Trophoblast cell (in vitro differentiated cells and primary cell): ENCODE measurements at regions not wholly inside any gene's neighbourhood (a gene's known extent, or its start where the extent isn't known, plus 50 kb on each side); places are given as distances from the start of the nearest gene placed in this dataset.

Source experiments
- DNase-seq, 2 donors: peaks; one replicate each; pipeline ENCODE4 v3.0.0-alpha.2; 2016
- H2AFZ ChIP-seq: 2 replicates; pipeline ENCODE4 v1.6.1; 2013; ENCODE audit warnings: low read length, moderate library complexity, mild to moderate bottlenecking; ENCODE audit not compliant: insufficient read depth, poor library complexity
- H2AK5ac ChIP-seq: 2 replicates; pipeline ENCODE4 v1.6.1; 2013; ENCODE audit warnings: mild to moderate bottlenecking, low read length
- H2BK120ac ChIP-seq: 2 replicates; pipeline ENCODE4 v1.6.1; 2013; ENCODE audit warnings: low read length, mild to moderate bottlenecking, moderate library complexity; ENCODE audit not compliant: insufficient read depth, poor library complexity
- H2BK12ac ChIP-seq: 2 replicates; pipeline ENCODE4 v1.6.1; 2013; ENCODE audit warnings: mild to moderate bottlenecking, low read length, moderate library complexity
- H2BK5ac ChIP-seq: 2 replicates; pipeline ENCODE4 v1.6.1; 2013; ENCODE audit warnings: low read length, low read depth, moderate library complexity, mild to moderate bottlenecking; ENCODE audit not compliant: poor library complexity
- H3K14ac ChIP-seq: 2 replicates; pipeline ENCODE4 v1.6.1; 2013; ENCODE audit warnings: mild to moderate bottlenecking, low read length
- H3K18ac ChIP-seq: 2 replicates; pipeline ENCODE4 v1.6.1; 2013; ENCODE audit warnings: mild to moderate bottlenecking, low read length
- H3K23ac ChIP-seq: 2 replicates; pipeline ENCODE4 v1.6.1; 2013; ENCODE audit warnings: low read length
- H3K27ac ChIP-seq: 2 replicates; pipeline ENCODE4 v1.5.1; 2013; ENCODE audit warnings: low read depth, mild to moderate bottlenecking, inconsistent platforms, low read length, moderate library complexity
- H3K27me3 ChIP-seq: 2 replicates; pipeline ENCODE4 v1.6.1; 2013; ENCODE audit warnings: inconsistent platforms, mild to moderate bottlenecking, low read length, moderate library complexity; ENCODE audit not compliant: insufficient read depth
- H3K36me3 ChIP-seq, 2 experiments: 1 replicate in 1 of 2; 2 replicates in 1 of 2; pipeline ENCODE4 v1.6.1; 2013; ENCODE audit warnings: low read length in 2 of 2, mild to moderate bottlenecking in 2 of 2, moderate library complexity in 1 of 2; ENCODE audit not compliant: insufficient read depth in 2 of 2, control insufficient read depth in 1 of 2
- H3K4ac ChIP-seq: 2 replicates; pipeline ENCODE4 v1.6.1; 2013; ENCODE audit warnings: low read depth, mild to moderate bottlenecking, low read length, moderate library complexity
- H3K4me1 ChIP-seq, 2 experiments: 1 replicate in 1 of 2; 2 replicates in 1 of 2; pipeline ENCODE4 v1.6.1; 2013; ENCODE audit warnings: low read length in 2 of 2, mild to moderate bottlenecking in 2 of 2, moderate library complexity in 1 of 2; ENCODE audit not compliant: insufficient read depth in 2 of 2, control insufficient read depth in 1 of 2
- H3K4me2 ChIP-seq: 2 replicates; pipeline ENCODE4 v1.6.1; 2013; ENCODE audit warnings: inconsistent platforms, mild to moderate bottlenecking, low read length, moderate library complexity
- H3K4me3 ChIP-seq: 2 replicates; pipeline ENCODE4 v1.5.1; 2013; ENCODE audit warnings: mild to moderate bottlenecking, low read depth, low read length, inconsistent platforms
- H3K79me1 ChIP-seq: one replicate; pipeline ENCODE4 v1.6.1; 2013; ENCODE audit warnings: low read length
- H3K79me2 ChIP-seq: 2 replicates; pipeline ENCODE4 v1.6.1; 2013; ENCODE audit warnings: low read length, mild to moderate bottlenecking; ENCODE audit not compliant: control insufficient read depth, insufficient read depth, poor library complexity
- H3K9ac ChIP-seq: 2 replicates; pipeline ENCODE4 v1.6.1; 2013; ENCODE audit warnings: mild to moderate bottlenecking, low read length
- H3K9me3 ChIP-seq: 2 replicates; pipeline ENCODE4 v1.6.1; 2013; ENCODE audit warnings: low read depth, mild to moderate bottlenecking, control low read depth, inconsistent platforms, low read length; ENCODE audit not compliant: insufficient read depth
- H4K12ac ChIP-seq: 2 replicates; pipeline ENCODE4 v1.6.1; 2013; ENCODE audit warnings: low read depth, mild to moderate bottlenecking, low read length, moderate library complexity
- H4K8ac ChIP-seq: 2 replicates; pipeline ENCODE4 v1.6.1; 2013; ENCODE audit warnings: low read depth, mild to moderate bottlenecking, low read length, moderate library complexity
- H4K91ac ChIP-seq: one replicate; pipeline ENCODE4 v1.6.1; 2013; ENCODE audit warnings: low read depth, mild to moderate bottlenecking, low read length, moderate library complexity
- WGBS: extraction: QIAGEN DNeasy Blood & Tissue Kit; methylation state at CpG from one replicate; pipeline ENCODE4 v1.1.7; 2013; ENCODE audit warnings: missing lambda C conversion rate; ENCODE audit not compliant: insufficient read length, insufficient coverage; ENCODE audit errors: extremely low coverage; 5-methylcytosine and 5-hydroxymethylcytosine counted together

DNA sequence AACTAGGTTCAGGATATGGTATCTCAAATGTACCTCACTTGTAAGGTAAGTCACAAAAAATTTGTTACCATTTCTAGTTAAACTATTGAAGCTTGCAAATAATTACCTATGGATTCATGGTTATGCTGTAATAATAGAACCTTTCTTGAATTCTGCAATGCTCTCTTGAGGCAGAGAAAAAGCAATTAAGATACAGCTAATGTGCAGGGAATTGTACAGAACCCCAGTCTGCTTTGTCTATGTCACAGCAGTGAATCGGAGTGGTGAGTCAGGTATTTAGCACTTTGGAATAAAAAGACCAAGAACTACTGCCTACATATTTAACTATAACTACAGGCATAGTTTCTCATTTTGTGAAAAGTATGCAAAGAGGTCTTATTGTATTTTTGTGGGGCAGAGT lies 228.7 kb upstream of the GOT2 start:
- Histone ChIP-seq H4K12ac (no peak overlapping the region), H3K79me1 (no peaks in the 10 kb centered on the region), H2BK5ac (no peak overlapping the region), H3K27ac (no peak overlapping the region), H2BK12ac (no peak overlapping the region), H3K9me3 (no peaks in the 10 kb centered on the region), H3K79me2 (no peaks in the 10 kb centered on the region), H3K36me3 (no peaks in the 10 kb centered on the region), H3K27me3 (no peaks in the 10 kb centered on the region), H2AK5ac (no peak overlapping the region), H4K91ac (no peak overlapping the region), H3K4me1 (no peaks in the 10 kb centered on the region), H3K14ac (no peak overlapping the region), H3K23ac (no peak overlapping the region), H3K4me2 (no peak overlapping the region), H3K4me3 (no peak overlapping the region), H2BK120ac (no peak overlapping the region), H3K18ac (no peak overlapping the region), H4K8ac (no peak overlapping the region), H2AFZ (no peak overlapping the region), H3K9ac (no peak overlapping the region), H3K4ac (no peak overlapping the region)
- DNase-seq, result no peak
- no CpG with 5 or more reads among the region's 1 CpG for WGBS

DNA sequence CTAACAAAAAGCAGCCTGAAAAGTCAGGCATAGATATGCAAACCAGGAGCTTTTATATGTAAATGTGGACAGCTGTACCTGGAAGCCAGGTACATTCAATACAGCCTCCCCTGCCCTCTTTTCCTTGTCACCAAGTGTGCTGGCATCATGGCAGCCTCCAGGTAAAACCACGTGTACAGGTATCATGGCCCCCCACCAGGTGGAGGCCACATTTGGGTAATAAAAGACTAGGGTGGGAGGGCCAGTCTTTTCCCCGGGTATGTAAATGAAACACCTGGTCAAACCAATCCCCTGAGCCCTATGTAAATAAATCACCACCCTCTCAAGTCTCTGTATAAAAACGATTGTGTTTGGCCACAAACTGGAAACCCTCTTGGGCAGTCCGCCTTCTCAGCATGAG lies 226.4 kb upstream of the GOT2 start:
- H3K4me1 ChIP-seq, result no peaks in the 10 kb centered on the region
- no peak overlapping the region for H3K23ac ChIP-seq
- H4K91ac ChIP-seq, result no peak overlapping the region
- no peak overlapping the region for H2BK120ac ChIP-seq
- no peaks in the 10 kb centered on the region for H3K27me3 ChIP-seq
- H3K9me3 ChIP-seq, result no peaks in the 10 kb centered on the region
- H2AFZ ChIP-seq, result no peak overlapping the region
- no peak for DNase-seq
- no peak overlapping the region for H4K8ac ChIP-seq
- no peak overlapping the region for H3K4me3 ChIP-seq
- H3K79me2 ChIP-seq, result no peaks in the 10 kb centered on the region
- no peak overlapping the region for H4K12ac ChIP-seq
- H3K18ac ChIP-seq, result no peak overlapping the region
- H3K4ac ChIP-seq, result no peak overlapping the region
- H2BK12ac ChIP-seq, result no peak overlapping the region
- H3K4me2 ChIP-seq, result no peak overlapping the region
- no peaks in the 10 kb centered on the region for H3K79me1 ChIP-seq
- no peak overlapping the region for H3K9ac ChIP-seq
- H3K27ac ChIP-seq, result no peak overlapping the region
- WGBS, result no CpG with 5 or more reads among the region's 4 CpGs
- no peak overlapping the region for H2AK5ac ChIP-seq
- H3K36me3 ChIP-seq, result no peaks in the 10 kb centered on the region
- H3K14ac ChIP-seq, result no peak overlapping the region
- no peak overlapping the region for H2BK5ac ChIP-seq

DNA sequence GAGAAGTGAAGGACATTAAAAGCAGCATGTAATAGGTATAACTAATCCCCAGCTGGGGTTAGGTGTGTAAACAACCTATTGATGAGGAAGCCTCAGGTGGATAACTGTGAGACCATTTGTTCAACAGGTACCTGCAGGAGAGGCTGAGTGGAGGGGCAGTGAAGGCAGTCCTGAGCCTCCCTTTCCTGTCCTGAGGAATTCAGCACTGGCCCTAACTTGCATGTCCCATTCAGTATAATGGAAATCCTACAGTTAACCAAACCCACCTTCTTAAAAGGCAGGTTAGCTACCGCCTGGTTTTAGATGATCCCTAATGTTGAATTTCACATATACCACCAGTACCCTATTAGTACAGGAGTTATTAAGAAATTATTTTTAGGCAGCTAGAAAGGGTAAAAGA lies 225.9 kb upstream of the GOT2 start:
- Histone ChIP-seq H4K8ac (no peak overlapping the region), H3K9ac (no peak overlapping the region), H3K79me1 (no peaks in the 10 kb centered on the region), H3K14ac (no peak overlapping the region), H4K91ac (no peak overlapping the region), H3K4ac (no peak overlapping the region), H3K79me2 (no peaks in the 10 kb centered on the region), H4K12ac (no peak overlapping the region), H2BK5ac (no peak overlapping the region), H2AFZ (no peak overlapping the region), H2BK120ac (no peak overlapping the region), H3K36me3 (no peaks in the 10 kb centered on the region), H2BK12ac (no peak overlapping the region), H3K4me3 (no peak overlapping the region), H2AK5ac (no peak overlapping the region), H3K9me3 (no peaks in the 10 kb centered on the region), H3K23ac (no peak overlapping the region), H3K27me3 (no peaks in the 10 kb centered on the region), H3K4me1 (no peaks in the 10 kb centered on the region), H3K4me2 (no peak overlapping the region), H3K27ac (no peak overlapping the region), H3K18ac (no peak overlapping the region)
- DNase-seq, result no peak
- WGBS, result no CpG with 5 or more reads among the region's 1 CpG

DNA sequence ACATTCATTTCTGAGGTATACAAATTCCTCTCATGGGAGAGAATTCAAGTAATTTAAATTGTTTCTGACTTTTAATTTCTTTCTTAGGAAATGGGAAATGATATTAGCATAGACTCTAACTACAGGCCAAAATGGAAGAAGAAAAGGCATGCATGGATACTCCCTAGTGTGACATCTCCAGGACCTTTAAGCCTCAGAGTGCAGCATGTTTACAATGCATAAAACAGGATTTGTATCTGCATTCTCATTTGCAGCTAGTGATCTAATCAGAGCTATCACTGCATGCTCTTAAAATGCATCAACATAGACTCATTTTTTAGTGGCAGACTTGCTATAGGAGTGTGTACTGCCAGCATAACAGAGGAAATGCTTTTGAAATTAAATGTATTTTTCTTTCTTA lies 224.6 kb upstream of the GOT2 start:
- Histone ChIP-seq H2AK5ac (no peak overlapping the region), H3K4me2 (no peak overlapping the region), H3K14ac (no peak overlapping the region), H2BK12ac (no peak overlapping the region), H2BK120ac (no peak overlapping the region), H4K91ac (no peak overlapping the region), H4K12ac (no peak overlapping the region), H3K23ac (no peak overlapping the region), H3K4me3 (no peak overlapping the region), H3K36me3 (no peaks in the 10 kb centered on the region), H3K9ac (no peak overlapping the region), H3K79me2 (no peaks in the 10 kb centered on the region), H3K27me3 (no peaks in the 10 kb centered on the region), H3K27ac (no peak overlapping the region), H3K18ac (no peak overlapping the region), H3K9me3 (no peaks in the 10 kb centered on the region), H3K79me1 (no peaks in the 10 kb centered on the region), H3K4ac (no peak overlapping the region), H2AFZ (no peak overlapping the region), H3K4me1 (no peaks in the 10 kb centered on the region), H2BK5ac (no peak overlapping the region), H4K8ac (no peak overlapping the region)
- DNase-seq, result no peak

DNA sequence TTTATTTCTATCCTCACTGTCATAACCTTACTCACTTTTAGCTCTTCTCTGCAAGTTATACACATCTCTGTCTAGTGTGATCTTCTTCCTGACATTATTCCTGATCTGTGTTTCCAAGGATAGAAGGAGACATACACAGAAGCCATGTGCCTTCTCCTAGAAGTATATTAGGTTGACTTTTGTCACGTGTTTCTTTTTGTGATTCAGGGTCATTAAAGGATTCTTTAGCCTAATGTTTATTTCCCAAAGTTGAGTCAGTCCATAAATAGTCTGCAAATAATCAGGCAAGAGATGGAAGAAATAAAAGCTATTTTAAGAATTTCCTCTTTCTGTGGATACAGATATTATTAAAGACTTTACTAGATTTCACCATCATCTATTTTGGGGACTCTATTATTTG lies 214.1 kb upstream of the GOT2 start:
- H2BK5ac ChIP-seq, result no peak overlapping the region
- H3K18ac ChIP-seq, result no peak overlapping the region
- no peak overlapping the region for H3K9ac ChIP-seq
- H3K23ac ChIP-seq, result no peak overlapping the region
- no peak overlapping the region for H3K4me3 ChIP-seq
- H4K91ac ChIP-seq, result no peak overlapping the region
- no peaks in the 10 kb centered on the region for H3K79me1 ChIP-seq
- H3K79me2 ChIP-seq, result no peaks in the 10 kb centered on the region
- no peak overlapping the region for H2AK5ac ChIP-seq
- no peaks in the 10 kb centered on the region for H3K27me3 ChIP-seq
- H3K4ac ChIP-seq, result no peak overlapping the region
- no peak overlapping the region for H2BK12ac ChIP-seq
- H3K14ac ChIP-seq, result no peak overlapping the region
- H3K4me2 ChIP-seq, result no peak overlapping the region
- no CpG with 5 or more reads among the region's 1 CpG for WGBS
- H4K12ac ChIP-seq, result no peak overlapping the region
- H3K9me3 ChIP-seq, result no peaks in the 10 kb centered on the region
- no peak overlapping the region for H2AFZ ChIP-seq
- H3K27ac ChIP-seq, result no peak overlapping the region
- DNase-seq, result no peak
- H2BK120ac ChIP-seq, result no peak overlapping the region
- H4K8ac ChIP-seq, result no peak overlapping the region
- H3K4me1 ChIP-seq, result no peaks in the 10 kb centered on the region
- no peaks in the 10 kb centered on the region for H3K36me3 ChIP-seq
